WERI-Rb-1 (cell line): ENCODE measurements at regions not wholly inside any gene's neighbourhood (a gene's known extent, or its start where the extent isn't known, plus 50 kb on each side); places are given as distances from the start of the nearest gene placed in this dataset.

Experiments
- DNase-seq: peaks from one replicate; pipeline ENCODE4 v3.0.0-alpha.2; 2020
- H3K27ac ChIP-seq: fragments of 250-450 bp; sonication (Bioruptor Pico); 2 replicates; pipeline ENCODE4 v1.5.1; 2020; ENCODE audit warnings: mild to moderate bottlenecking, moderate library complexity
- H3K27me3 ChIP-seq: fragments of 250-450 bp; sonication (Bioruptor Pico); 2 replicates; pipeline ENCODE4 v1.5.1; 2021; ENCODE audit warnings: mild to moderate bottlenecking, low read depth, moderate library complexity; ENCODE audit not compliant: insufficient read depth, severe bottlenecking
- H3K36me3 ChIP-seq: fragments of 250-450 bp; sonication (Bioruptor Pico); 2 replicates; pipeline ENCODE4 v1.5.1; 2020; ENCODE audit warnings: mild to moderate bottlenecking, moderate library complexity
- H3K4me3 ChIP-seq: 2 replicates; pipeline ENCODE4 v1.5.1; 2011; ENCODE audit warnings: low read depth, mild to moderate bottlenecking, control low read depth, low read length
- H3K9me3 ChIP-seq: fragments of 250-450 bp; sonication (Bioruptor Pico); 2 replicates; pipeline ENCODE4 v1.5.1; 2021; ENCODE audit warnings: mild to moderate bottlenecking, moderate library complexity; ENCODE audit not compliant: severe bottlenecking
- TF ChIP-seq, protein P1 (sequence below): IDR thresholded peaks from 2 replicates; pipeline ENCODE4 v1.5.1; 2011; ENCODE audit warnings: low read depth, mild to moderate bottlenecking, control low read depth, inconsistent platforms, low read length

DNA sequence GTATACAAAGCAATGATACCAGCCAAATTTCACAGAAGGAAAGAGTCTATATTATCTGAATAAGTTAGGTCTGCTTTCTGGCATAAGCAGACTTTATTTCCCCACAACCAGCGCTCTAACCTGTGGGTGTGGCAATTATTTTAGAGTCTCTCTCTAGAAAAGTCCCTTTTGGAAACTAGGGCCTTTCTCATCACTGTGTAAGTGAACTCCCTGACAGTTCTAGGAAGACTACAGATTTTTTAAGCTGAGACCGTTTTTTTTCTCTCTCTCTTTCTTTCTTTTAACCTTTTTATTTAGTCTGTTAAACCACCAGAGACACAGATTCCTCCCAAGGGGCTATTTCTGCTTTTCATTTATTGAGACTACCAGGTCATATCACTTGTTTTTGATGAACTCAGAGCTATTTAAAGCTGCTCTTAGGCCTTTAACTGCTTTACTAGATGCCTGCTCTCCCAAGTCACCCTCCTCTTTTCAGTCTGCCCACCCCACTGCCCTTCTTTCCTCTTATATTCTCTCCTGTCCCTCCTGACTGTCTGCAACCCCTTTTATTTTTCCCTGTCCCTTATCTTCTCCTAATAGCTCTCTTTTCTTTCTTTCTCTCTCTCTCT, 69.2 kb upstream of the ARHGAP5 start:
- Histone ChIP-seq H3K27me3 (no peaks in the 10 kb centered on the region), H3K4me3 (no peak overlapping the region), H3K27ac (no peak overlapping the region)

DNA sequence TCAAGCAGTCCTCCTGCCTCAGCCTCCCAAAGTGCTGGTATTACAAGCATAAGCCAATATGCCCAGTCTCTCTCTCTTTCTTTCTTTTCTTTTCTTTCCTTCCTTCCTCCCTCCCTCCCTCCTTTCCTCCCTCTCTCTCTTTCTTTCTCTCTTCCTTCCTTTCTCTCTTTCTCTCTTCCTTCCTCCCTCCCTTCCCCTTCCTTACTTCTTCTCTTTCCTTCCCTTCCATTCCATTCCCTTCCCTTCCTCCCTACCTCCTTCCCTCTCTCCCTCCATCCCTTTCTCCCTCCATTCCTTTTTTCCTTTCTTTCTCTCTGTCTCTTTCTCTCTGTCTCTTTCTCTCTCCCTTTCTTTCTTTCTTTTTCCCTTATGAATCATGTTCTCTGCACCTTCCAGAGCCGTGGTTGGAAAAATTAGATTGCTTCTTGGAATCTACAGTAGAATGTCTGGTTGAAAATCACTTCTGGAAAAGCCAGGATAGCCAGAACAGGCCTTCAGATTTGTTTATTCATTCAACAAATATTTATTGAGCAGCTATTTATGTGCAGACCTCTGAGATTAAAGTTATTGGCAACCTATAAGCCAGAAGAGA, 68.4 kb upstream of the ARHGAP5 start:
- no peak overlapping the region for H3K27ac ChIP-seq
- no peak for DNase-seq
- TF ChIP-seq, protein P1, sequence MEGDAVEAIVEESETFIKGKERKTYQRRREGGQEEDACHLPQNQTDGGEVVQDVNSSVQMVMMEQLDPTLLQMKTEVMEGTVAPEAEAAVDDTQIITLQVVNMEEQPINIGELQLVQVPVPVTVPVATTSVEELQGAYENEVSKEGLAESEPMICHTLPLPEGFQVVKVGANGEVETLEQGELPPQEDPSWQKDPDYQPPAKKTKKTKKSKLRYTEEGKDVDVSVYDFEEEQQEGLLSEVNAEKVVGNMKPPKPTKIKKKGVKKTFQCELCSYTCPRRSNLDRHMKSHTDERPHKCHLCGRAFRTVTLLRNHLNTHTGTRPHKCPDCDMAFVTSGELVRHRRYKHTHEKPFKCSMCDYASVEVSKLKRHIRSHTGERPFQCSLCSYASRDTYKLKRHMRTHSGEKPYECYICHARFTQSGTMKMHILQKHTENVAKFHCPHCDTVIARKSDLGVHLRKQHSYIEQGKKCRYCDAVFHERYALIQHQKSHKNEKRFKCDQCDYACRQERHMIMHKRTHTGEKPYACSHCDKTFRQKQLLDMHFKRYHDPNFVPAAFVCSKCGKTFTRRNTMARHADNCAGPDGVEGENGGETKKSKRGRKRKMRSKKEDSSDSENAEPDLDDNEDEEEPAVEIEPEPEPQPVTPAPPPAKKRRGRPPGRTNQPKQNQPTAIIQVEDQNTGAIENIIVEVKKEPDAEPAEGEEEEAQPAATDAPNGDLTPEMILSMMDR = no peak
- H3K36me3 ChIP-seq = no peaks in the 10 kb centered on the region
- no peaks in the 10 kb centered on the region for H3K27me3 ChIP-seq
- no peak overlapping the region for H3K4me3 ChIP-seq
- no peaks in the 10 kb centered on the region for H3K9me3 ChIP-seq

More for the DNA sequence above, 69.2 kb upstream of the ARHGAP5 start:
- no peaks in the 10 kb centered on the region for H3K9me3 ChIP-seq
- TF ChIP-seq, protein P1 = no peak
- no peaks in the 10 kb centered on the region for H3K36me3 ChIP-seq
- DNase-seq = no peak

DNA sequence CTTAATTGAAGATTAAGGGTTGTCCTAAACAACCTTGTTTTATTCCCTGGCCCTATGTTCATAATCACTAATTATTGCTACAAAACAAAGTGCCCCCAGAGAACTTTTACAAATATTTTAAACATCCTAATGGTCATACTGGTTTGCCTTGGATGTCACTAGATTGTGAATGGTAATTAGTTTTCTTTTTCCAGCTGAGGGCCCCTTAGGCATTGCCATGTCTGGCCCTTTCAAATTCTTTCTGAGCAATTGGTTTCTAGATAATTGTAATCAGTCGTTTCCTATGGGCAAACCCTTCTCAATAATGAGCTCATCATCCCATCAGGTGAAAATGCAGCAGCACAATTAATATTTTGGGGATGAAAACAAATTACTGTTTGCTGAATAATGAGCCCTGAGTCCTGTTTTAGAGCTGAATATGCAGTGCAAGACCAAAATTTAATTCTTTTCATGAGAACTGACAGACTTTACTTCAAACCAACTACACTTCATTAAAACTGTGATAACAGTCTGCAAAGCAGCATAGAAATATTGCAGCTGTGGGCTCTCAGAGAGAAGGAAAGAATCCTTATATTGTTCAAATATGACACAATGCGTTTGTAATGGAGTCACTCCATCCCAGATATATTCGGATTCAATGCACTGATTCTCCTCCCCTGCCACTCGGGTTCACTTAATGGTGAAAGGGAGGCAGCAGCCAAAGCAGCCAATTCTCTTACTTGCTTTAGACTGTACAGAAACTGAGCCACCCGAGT, 67.7 kb upstream of the ARHGAP5 start:
- no peak overlapping the region for H3K27ac ChIP-seq

DNA sequence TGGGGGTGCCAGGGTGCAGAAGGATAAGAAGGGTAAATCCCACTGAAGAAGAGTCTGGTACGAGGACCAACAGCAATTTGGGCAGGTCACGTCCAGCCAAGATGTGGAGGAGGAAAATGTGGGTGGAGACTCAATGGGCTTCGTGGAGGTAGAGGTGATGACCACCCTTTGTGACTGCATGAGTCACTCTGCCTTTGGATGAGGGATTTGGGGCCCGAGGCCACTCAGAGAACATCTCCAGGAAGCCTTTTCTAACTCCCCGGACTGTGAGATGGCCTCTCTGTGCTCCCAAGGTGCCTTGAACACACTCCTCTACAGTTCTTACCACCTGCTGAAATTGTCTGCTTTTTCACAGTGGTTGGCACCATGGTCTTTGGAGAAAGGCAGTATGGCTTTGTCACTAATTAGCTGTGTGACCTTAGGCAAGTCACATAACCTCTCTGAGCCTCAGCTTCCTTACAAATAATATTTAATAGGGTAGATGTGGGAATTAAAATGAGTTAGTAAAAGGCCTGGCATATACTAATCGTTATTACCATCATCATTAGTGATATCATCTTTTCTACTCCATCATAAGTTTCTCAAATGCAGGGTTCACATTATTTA, 67.0 kb upstream of the ARHGAP5 start:
- H3K27ac ChIP-seq = no peak overlapping the region
- TF ChIP-seq, protein P1 = no peak
- no peak overlapping the region for H3K4me3 ChIP-seq

More for the DNA sequence above, 67.7 kb upstream of the ARHGAP5 start:
- Histone ChIP-seq H3K27me3 (no peaks in the 10 kb centered on the region), H3K9me3 (no peaks in the 10 kb centered on the region), H3K36me3 (no peaks in the 10 kb centered on the region), H3K4me3 (no peak overlapping the region)
- no peak for DNase-seq
- TF ChIP-seq, protein P1 = no peak

DNA sequence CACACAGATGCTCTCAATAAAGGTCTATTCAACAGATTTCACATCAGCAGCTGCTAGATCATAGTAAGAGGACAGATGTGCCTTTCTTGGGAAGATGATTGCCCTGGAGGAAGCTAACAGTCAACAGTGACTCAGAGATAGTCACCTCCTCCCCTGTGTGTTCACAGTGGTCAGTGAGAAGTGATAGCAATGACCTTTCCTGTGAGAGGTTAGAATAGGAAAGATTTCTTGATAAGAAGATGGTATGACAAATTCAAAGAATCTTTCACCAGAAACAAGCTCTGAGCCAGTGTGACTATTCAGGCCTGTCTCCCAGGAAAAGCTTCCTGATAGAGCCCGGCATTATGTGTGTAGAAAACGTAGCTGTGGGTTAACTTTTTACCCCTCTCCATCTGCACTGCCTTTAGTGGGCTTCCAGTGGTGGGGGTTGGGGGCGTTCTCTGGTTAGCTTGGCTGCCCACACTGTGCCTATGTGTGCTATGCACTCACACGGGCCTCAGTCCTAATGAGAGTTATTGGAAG, 66.4 kb upstream of the ARHGAP5 start:
- TF ChIP-seq, protein P1 = no peak
- no peaks in the 10 kb centered on the region for H3K36me3 ChIP-seq
- H3K4me3 ChIP-seq = no peak overlapping the region
- no peaks in the 10 kb centered on the region for H3K9me3 ChIP-seq
- H3K27ac ChIP-seq = no peak overlapping the region
- DNase-seq = no peak
- no peaks in the 10 kb centered on the region for H3K27me3 ChIP-seq

More for the DNA sequence above, 67.0 kb upstream of the ARHGAP5 start:
- H3K36me3 ChIP-seq = no peaks in the 10 kb centered on the region
- no peaks in the 10 kb centered on the region for H3K9me3 ChIP-seq
- no peaks in the 10 kb centered on the region for H3K27me3 ChIP-seq
- no peak for DNase-seq
